Hepatocyte (in vitro differentiated cells): ENCODE measurements at regions not wholly inside any gene's neighbourhood (a gene's known extent, or its start where the extent isn't known, plus 50 kb on each side); places are given as distances from the start of the nearest gene placed in this dataset.

Experiments used
- CTCF ChIP-seq: fragments of 200-600 bp; sonication (generic); IDR thresholded peaks from 2 replicates; pipeline ENCODE4 v1.5.1; 2016; ENCODE audit warnings: antibody characterized with exemption, mild to moderate bottlenecking; ENCODE audit not compliant: poor library complexity
- EZH2 ChIP-seq: fragments of 200-600 bp; sonication (generic); IDR thresholded peaks from 2 replicates; pipeline ENCODE4 v1.6.1; 2016; ENCODE audit warnings: antibody characterized with exemption, mild to moderate bottlenecking, borderline replicate concordance

- no peak for TF ChIP-seq CTCF
- TF ChIP-seq EZH2 = no peak
These were observed 136.4 kb downstream of the ICE1 start for GRCh38 chr5:5558638-5559527.
